NCI-H2171 (cell line): ENCODE measurements at regions not wholly inside any gene's neighbourhood (a gene's known extent, or its start where the extent isn't known, plus 50 kb on each side); places are given as distances from the start of the nearest gene placed in this dataset.

Experiments used
- DNase-seq: peaks from one replicate; lab custom pipeline; 2025; lab: John Stamatoyannopoulos, UW

GRCh38 chr1:216855810-216856209 is 132.6 kb upstream of the ESRRG start:
- DNase-seq = no peak

- no peak for DNase-seq
Observed at GRCh38 chr1:216854836-216855484, 131.7 kb upstream of the ESRRG start.

GRCh38 chr1:216851073-216851472 is 127.8 kb upstream of the ESRRG start:
- no peak for DNase-seq

GRCh38 chr1:216849146-216849545 is 125.9 kb upstream of the ESRRG start:
- no peak for DNase-seq

GRCh38 chr1:216847397-216848036 is 124.3 kb upstream of the ESRRG start:
- DNase-seq = no peak

- no peak for DNase-seq
Observed at GRCh38 chr1:216846339-216846738, 123.1 kb upstream of the ESRRG start.

GRCh38 chr1:216843409-216843808 is 120.2 kb upstream of the ESRRG start:
- no peak for DNase-seq

- DNase-seq = no peak
Observed at GRCh38 chr1:216841165-216841564, 117.9 kb upstream of the ESRRG start.

- DNase-seq = no peak
Observed at GRCh38 chr1:216836316-216836715, 113.1 kb upstream of the ESRRG start.

- no peak for DNase-seq
Observed at GRCh38 chr1:216833509-216833908, 110.3 kb upstream of the ESRRG start.

GRCh38 chr1:216832192-216832591 is 109.0 kb upstream of the ESRRG start:
- DNase-seq = no peak

GRCh38 chr1:216830424-216831210 is 107.4 kb upstream of the ESRRG start:
- no peak for DNase-seq

GRCh38 chr1:216827251-216827650 is 104.0 kb upstream of the ESRRG start:
- DNase-seq = no peak

- no peak for DNase-seq
Observed at GRCh38 chr1:216826646-216827045, 103.4 kb upstream of the ESRRG start.

GRCh38 chr1:216826214-216826613 is 103.0 kb upstream of the ESRRG start:
- DNase-seq = no peak

- DNase-seq = no peak
Observed at GRCh38 chr1:216825557-216825956, 102.3 kb upstream of the ESRRG start.

GRCh38 chr1:216824511-216824910 is 101.3 kb upstream of the ESRRG start:
- DNase-seq = no peak

GRCh38 chr1:216823731-216824130 is 100.5 kb upstream of the ESRRG start:
- DNase-seq = no peak

GRCh38 chr1:216822480-216822879 is 99.3 kb upstream of the ESRRG start:
- peak; percentile 55 for DNase-seq

GRCh38 chr1:216820345-216820744 is 97.1 kb upstream of the ESRRG start:
- DNase-seq = no peak

- DNase-seq = no peak
Observed at GRCh38 chr1:216818284-216818683, 95.1 kb upstream of the ESRRG start.

- DNase-seq = peak; percentile 98
Observed at GRCh38 chr1:216815260-216816131, 92.3 kb upstream of the ESRRG start.
